A549 (cell line): ENCODE measurements at regions not wholly inside any gene's neighbourhood (a gene's known extent, or its start where the extent isn't known, plus 50 kb on each side); places are given as distances from the start of the nearest gene placed in this dataset.

Source experiments
- ATAC-seq, 2 experiments: fragments of 200-7000 bp in 1 of 2; fragments of >200 bp in 1 of 2; cut with Nextera tagmentation in 1 of 2; cut with Tn5 transposase in 1 of 2; 3 replicates each; pipeline versions ENCODE4 v1.8.0 to v1.9.1; 2018 to 2020; ENCODE audit warnings: mild to moderate bottlenecking in 1 of 2, moderate library complexity in 1 of 2
- CTCF ChIA-PET: fragments of 300-600 bp; sonication (Branson Sonifier 250); formaldehyde crosslinking; extraction: SDS; loops from one replicate; lab custom pipeline; 2021; ENCODE audit warnings: antibody characterized with exemption, inconsistent platforms; lab: Yijun Ruan, JAX
- POLR2A ChIA-PET: fragments of 350-600 bp; formaldehyde crosslinking; extraction: SDS; loops from one replicate; lab custom pipeline; 2021; ENCODE audit warnings: antibody characterized with exemption, inconsistent platforms; lab: Yijun Ruan, JAX
- DNase-seq, 2 experiments: peaks; one replicate each; pipeline versions ENCODE4 v3.0.0 to v3.0.0-alpha.2; 2011 to 2016; ENCODE audit warnings: low read depth in 1 of 2, low spot score in 1 of 2
- FAIRE-seq: peaks from 2 replicates; lab custom pipeline; 2011; peaks lifted over from hg19 to GRCh38; lab: Jason Lieb, UNC
- H3K27ac ChIP-seq, 2 experiments: fragments of >200 bp; sonication (Bioruptor Twin); formaldehyde crosslinking; 3 replicates each; pipeline ENCODE4 v1.5.1; 2016 to 2017
- H3K4me1 ChIP-seq: fragments of >200 bp; sonication (Bioruptor Twin); formaldehyde crosslinking; 3 replicates; pipeline ENCODE4 v1.6.1; 2016
- H3K4me2 ChIP-seq: fragments of >200 bp; sonication (Bioruptor Twin); formaldehyde crosslinking; 3 replicates; pipeline ENCODE4 v1.6.1; 2016
- H3K4me3 ChIP-seq: fragments of >200 bp; sonication (Bioruptor Twin); formaldehyde crosslinking; 3 replicates; pipeline ENCODE4 v1.5.1; 2016
- H3K9me3 ChIP-seq: fragments of >200 bp; sonication (Bioruptor Twin); formaldehyde crosslinking; 3 replicates; pipeline ENCODE4 v1.6.1; 2016
- ATOH8 ChIP-seq: fragments of 250-450 bp; sonication (Bioruptor Pico); IDR thresholded peaks from 2 replicates; pipeline ENCODE4 v1.5.0; 2020; ENCODE audit warnings: low read depth, mild to moderate bottlenecking, moderate library complexity
- CEBPB ChIP-seq, 2 experiments: fragments of >200 bp in 1 of 2; sonication (Bioruptor Twin) in 1 of 2; formaldehyde crosslinking in 1 of 2; IDR thresholded peaks; 2 replicates each; pipeline ENCODE4 v1.6.1; 2012 to 2016
- CHD2 ChIP-seq: fragments of 150-350 bp; IDR thresholded peaks from 2 replicates; pipeline ENCODE4 v1.6.1; 2014; ENCODE audit warnings: low read length; ENCODE audit not compliant: partially characterized antibody
- CTCF ChIP-seq: fragments of >200 bp; sonication (Bioruptor Twin); formaldehyde crosslinking; IDR thresholded peaks from 3 replicates; pipeline ENCODE4 v1.5.1; 2016
- EHF ChIP-seq: fragments of 250-450 bp; sonication (Bioruptor Pico); IDR thresholded peaks from 2 replicates; pipeline ENCODE4 v1.5.0; 2020; ENCODE audit warnings: mild to moderate bottlenecking
- EP300 ChIP-seq, 2 experiments: fragments of >200 bp; sonication (Bioruptor Twin); formaldehyde crosslinking; IDR thresholded peaks; 2 replicates in 1 of 2; 3 replicates in 1 of 2; pipeline ENCODE4 v1.6.1; 2016 to 2017
- FOSB ChIP-seq: fragments of 250-450 bp; sonication (Bioruptor Pico); IDR thresholded peaks from 2 replicates; pipeline ENCODE4 v1.5.0; 2020; ENCODE audit warnings: mild to moderate bottlenecking, moderate library complexity
- FOXS1 ChIP-seq: fragments of 250-450 bp; sonication (Bioruptor Pico); IDR thresholded peaks from 2 replicates; pipeline ENCODE4 v1.5.0; 2020; ENCODE audit warnings: mild to moderate bottlenecking, moderate library complexity
- HES2 ChIP-seq: fragments of >200 bp; sonication (Bioruptor Twin); formaldehyde crosslinking; IDR thresholded peaks from 2 replicates; pipeline ENCODE4 v1.6.1; 2016
- HMGXB4 ChIP-seq: fragments of 250-450 bp; sonication (Bioruptor Pico); IDR thresholded peaks from 2 replicates; pipeline ENCODE4 v1.5.0; 2021; ENCODE audit warnings: mild to moderate bottlenecking, moderate library complexity, borderline replicate concordance
- JUN ChIP-seq, 2 experiments: fragments of >200 bp; sonication (Bioruptor Twin); formaldehyde crosslinking; IDR thresholded peaks; 2 replicates in 1 of 2; 3 replicates in 1 of 2; pipeline ENCODE4 v1.6.1; 2016 to 2017
- JUNB ChIP-seq: fragments of >200 bp; sonication (Bioruptor Twin); formaldehyde crosslinking; IDR thresholded peaks from 2 replicates; pipeline ENCODE4 v1.6.1; 2016
- KDM1A ChIP-seq: fragments of 200-600 bp; sonication (generic); IDR thresholded peaks from 2 replicates; pipeline ENCODE4 v1.6.1; 2016; ENCODE audit warnings: low read depth, mild to moderate bottlenecking
- KDM5A ChIP-seq: fragments of 200-600 bp; sonication (generic); IDR thresholded peaks from 2 replicates; pipeline ENCODE4 v1.6.1; 2016; ENCODE audit warnings: antibody characterized with exemption, mild to moderate bottlenecking
- MYC ChIP-seq: IDR thresholded peaks from 2 replicates; pipeline ENCODE4 v1.6.1; 2012; ENCODE audit warnings: mild to moderate bottlenecking, inconsistent platforms, low read length, improper control_type of control experiment, borderline replicate concordance
- POLR2A ChIP-seq: IDR thresholded peaks from 2 replicates; pipeline ENCODE4 v1.6.1; 2012; ENCODE audit warnings: mild to moderate bottlenecking, low read length
- POLR2AphosphoS2 ChIP-seq: conservative IDR thresholded peaks from 2 replicates; pipeline ENCODE4 v1.6.1; 2012; ENCODE audit warnings: low read length, improper control_type of control experiment, inconsistent platforms
- RAD21 ChIP-seq, 2 experiments: fragments of >200 bp in 1 of 2; sonication (Bioruptor Twin) in 1 of 2; formaldehyde crosslinking in 1 of 2; IDR thresholded peaks in 1 of 2; conservative IDR thresholded peaks in 1 of 2; 2 replicates in 1 of 2; 3 replicates in 1 of 2; pipeline ENCODE4 v1.6.1; 2012 to 2018; ENCODE audit warnings: inconsistent platforms in 1 of 2
- RARB ChIP-seq: fragments of 250-450 bp; sonication (Bioruptor Pico); IDR thresholded peaks from 2 replicates; pipeline ENCODE4 v1.8.0; 2021; ENCODE audit warnings: mild to moderate bottlenecking, moderate library complexity
- RCOR1 ChIP-seq: fragments of 150-350 bp; IDR thresholded peaks from 2 replicates; pipeline ENCODE4 v1.6.1; 2014; ENCODE audit warnings: antibody characterized with exemption, low read length, low read depth
- RFX5 ChIP-seq: fragments of 450-650 bp; IDR thresholded peaks from 2 replicates; pipeline ENCODE4 v1.7.1; 2014; ENCODE audit warnings: antibody characterized with exemption, mild to moderate bottlenecking, moderate library complexity
- SMC3 ChIP-seq: fragments of >200 bp; sonication (Bioruptor Twin); formaldehyde crosslinking; IDR thresholded peaks from 3 replicates; pipeline ENCODE4 v1.6.1; 2018; ENCODE audit warnings: inconsistent platforms
- TFCP2L1 ChIP-seq: fragments of 250-450 bp; sonication (Bioruptor Pico); IDR thresholded peaks from 2 replicates; pipeline ENCODE4 v1.5.0; 2021; ENCODE audit warnings: mild to moderate bottlenecking
- TP53 ChIP-seq: fragments of 250-450 bp; sonication (Bioruptor Pico); IDR thresholded peaks from 2 replicates; pipeline ENCODE4 v1.5.0; 2021; ENCODE audit warnings: mild to moderate bottlenecking, moderate library complexity
- USF2 ChIP-seq: fragments of 450-650 bp; IDR thresholded peaks from 2 replicates; pipeline ENCODE4 v1.6.1; 2014; ENCODE audit warnings: antibody characterized with exemption
- ZC3H11A ChIP-seq: fragments of 450-650 bp; IDR thresholded peaks from 2 replicates; pipeline ENCODE4 v1.6.1; 2014; ENCODE audit warnings: antibody characterized with exemption, mild to moderate bottlenecking
- ZFP36 ChIP-seq: fragments of 450-650 bp; IDR thresholded peaks from 2 replicates; pipeline ENCODE4 v1.6.1; 2014; ENCODE audit warnings: borderline replicate concordance; ENCODE audit not compliant: partially characterized antibody
- ZNF302 ChIP-seq: fragments of 250-450 bp; sonication (Bioruptor Pico); IDR thresholded peaks from 2 replicates; pipeline ENCODE4 v1.9.0; 2021; ENCODE audit warnings: inconsistent platforms, mild to moderate bottlenecking, moderate library complexity
- ZSCAN20 ChIP-seq: fragments of 250-450 bp; sonication (Bioruptor Pico); IDR thresholded peaks from 2 replicates; pipeline ENCODE4 v1.8.0; 2022; ENCODE audit warnings: mild to moderate bottlenecking, moderate library complexity
- WGBS: methylation state at CpG from one replicate; pipeline ENCODE4 v1.1.6; 2017; ENCODE audit errors: missing lambda C conversion rate; 5-methylcytosine and 5-hydroxymethylcytosine counted together

GRCh38 chr15:85924088-85924487 is 129.4 kb upstream of the KLHL25 start:
- ChIA-PET CTCF (interaction anchor here (1.1 kb wide), 1 partner anchor 14 kb away, joined by 3 read pairs; no protein-coding TSS in a partner anchor), POLR2A (no interaction called here)
- FAIRE-seq (no peak), DNase-seq (no peak), ATAC-seq (no peak)
- H3K9me3 ChIP-seq, result no peaks in the 10 kb centered on the region
- H3K27ac ChIP-seq, result no peak overlapping the region
- no peak overlapping the region for H3K4me3 ChIP-seq
- WGBS, result 8% methylated on average over 3 of the region's 3 CpGs
- no peak for TF ChIP-seq JUN (IDR thresholded peaks at IDR 0.05)
- no peak for TF ChIP-seq JUNB
- TF ChIP-seq FOXS1 (CRISPR knock-in tag), result no peak
- no peak for TF ChIP-seq ZSCAN20 (CRISPR knock-in tag)
- no peak for TF ChIP-seq MYC
- TF ChIP-seq CEBPB (IDR thresholded peaks at IDR 0.05), result no peak
- TF ChIP-seq ZC3H11A, result no peak
- no peak for TF ChIP-seq KDM5A
- TF ChIP-seq EHF (CRISPR knock-in tag), result no peak
- no peak for TF ChIP-seq HMGXB4 (CRISPR knock-in tag)
- no peak for TF ChIP-seq RAD21 (conservative IDR thresholded peaks at IDR 0.05 in 1 of 2, IDR thresholded peaks at IDR 0.05 in 1 of 2)
- TF ChIP-seq POLR2A, result no peak
- no peak for TF ChIP-seq TP53 (CRISPR knock-in tag)
- H3K4me1 ChIP-seq, result no peaks in the 10 kb centered on the region
- H3K4me2 ChIP-seq, result no peak overlapping the region

GRCh38 chr15:85925649-85926237 is 131.0 kb upstream of the KLHL25 start:
- WGBS, result 14% methylated on average over 8 of the region's 8 CpGs
- no peaks in the 10 kb centered on the region for H3K4me1 ChIP-seq
- no peak overlapping the region for H3K4me3 ChIP-seq
- no peak for DNase-seq
- H3K9me3 ChIP-seq, result no peaks in the 10 kb centered on the region
- no peak overlapping the region for H3K4me2 ChIP-seq
- no peak overlapping the region for H3K27ac ChIP-seq
- POLR2A ChIA-PET, result no interaction called here
- TF ChIP-seq FOSB (CRISPR knock-in tag) (no peak), CTCF (no peak), RAD21 (conservative IDR thresholded peaks at IDR 0.05 in 1 of 2, IDR thresholded peaks at IDR 0.05 in 1 of 2) (no peak), RCOR1 (no peak), RARB (CRISPR knock-in tag) (no peak), RFX5 (no peak), SMC3 (no peak), ZFP36 (no peak), ZC3H11A (no peak), KDM1A (no peak), POLR2AphosphoS2 (no peak), USF2 (no peak), CHD2 (no peak), HES2 (no peak), EP300 (IDR thresholded peaks at IDR 0.05) (no peak), ATOH8 (CRISPR knock-in tag) (no peak), ZNF302 (CRISPR knock-in tag) (no peak), TFCP2L1 (no peak)
- TF ChIP-seq, all 56 proteins: peak for 0
- CTCF ChIA-PET, result interaction anchor here (1.4 kb wide), 1 partner anchor 17 kb away, joined by 3 read pairs; no protein-coding TSS in a partner anchor
- ATAC-seq (no peak), FAIRE-seq (no peak)
